ENCODE measurements at regions not wholly inside any gene's neighbourhood (a gene's known extent, or its start where the extent isn't known, plus 50 kb on each side); places are given as distances from the start of the nearest gene placed in this dataset.
"Not testable (repeated sequence)": the region's sequence is repeated elsewhere in the genome, so short reads cannot be mapped to it uniquely, and the experiment has no call there.

GRCh38 chr4:128758314-128758922 is 51.1 kb upstream of the JADE1 start:
- DNase-seq, result no peak

DNA sequence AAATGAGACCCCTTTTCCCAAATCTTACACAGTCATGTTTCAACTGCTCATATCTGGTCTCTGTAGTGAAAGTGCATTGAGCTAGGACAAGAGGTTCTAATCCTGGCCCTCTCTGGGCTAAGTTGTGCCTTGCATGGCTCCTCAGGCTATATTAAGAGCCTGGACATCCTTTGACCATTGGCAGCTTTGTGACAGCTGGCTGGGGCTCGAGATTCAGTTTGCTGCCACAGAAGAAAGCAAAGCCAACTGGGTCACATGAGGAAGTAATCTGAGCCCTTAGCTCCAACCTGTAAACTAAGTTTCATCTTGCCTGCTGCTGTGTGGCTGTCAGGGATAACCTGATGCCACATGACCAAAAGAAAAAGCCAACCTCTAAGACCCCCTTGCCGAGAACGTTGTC is 51.8 kb upstream of the JADE1 start:
- DNase-seq, result no peak

- no peak for DNase-seq
Measured at GRCh38 chr4:128751354-128751753, 58.1 kb upstream of the JADE1 start.

GRCh38 chr4:128741748-128742147 is 67.8 kb upstream of the JADE1 start:
- DNase-seq, result not testable (repeated sequence)

DNA sequence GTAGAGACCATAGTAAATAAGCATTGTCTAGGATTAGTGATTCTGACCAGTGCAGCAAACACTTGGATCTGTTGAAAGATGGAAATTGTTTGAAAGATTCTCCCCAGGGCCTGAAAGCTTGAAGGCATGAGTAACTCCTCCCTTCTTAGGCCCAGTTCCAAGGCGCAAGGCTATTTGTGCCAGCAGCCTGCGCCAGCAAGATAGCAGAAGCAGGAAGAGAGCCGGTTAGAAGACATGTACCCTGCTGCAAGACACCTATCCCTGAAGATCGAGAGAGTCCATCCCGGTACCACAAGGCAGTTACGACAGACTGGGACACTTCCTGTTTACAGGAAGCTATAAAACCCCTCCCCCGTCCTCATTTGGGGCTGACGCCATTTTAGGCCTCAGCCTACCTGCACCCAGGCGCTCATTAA is 72.4 kb upstream of the JADE1 start:
- no peak for DNase-seq

- DNase-seq, result no peak
Measured at GRCh38 chr4:128735714-128736113, 73.8 kb upstream of the JADE1 start.

- DNase-seq, result no peak
Measured at GRCh38 chr4:128728190-128728589, 81.3 kb upstream of the JADE1 start.

GRCh38 chr4:128727658-128728057 is 81.8 kb upstream of the JADE1 start:
- no peak for DNase-seq

DNA sequence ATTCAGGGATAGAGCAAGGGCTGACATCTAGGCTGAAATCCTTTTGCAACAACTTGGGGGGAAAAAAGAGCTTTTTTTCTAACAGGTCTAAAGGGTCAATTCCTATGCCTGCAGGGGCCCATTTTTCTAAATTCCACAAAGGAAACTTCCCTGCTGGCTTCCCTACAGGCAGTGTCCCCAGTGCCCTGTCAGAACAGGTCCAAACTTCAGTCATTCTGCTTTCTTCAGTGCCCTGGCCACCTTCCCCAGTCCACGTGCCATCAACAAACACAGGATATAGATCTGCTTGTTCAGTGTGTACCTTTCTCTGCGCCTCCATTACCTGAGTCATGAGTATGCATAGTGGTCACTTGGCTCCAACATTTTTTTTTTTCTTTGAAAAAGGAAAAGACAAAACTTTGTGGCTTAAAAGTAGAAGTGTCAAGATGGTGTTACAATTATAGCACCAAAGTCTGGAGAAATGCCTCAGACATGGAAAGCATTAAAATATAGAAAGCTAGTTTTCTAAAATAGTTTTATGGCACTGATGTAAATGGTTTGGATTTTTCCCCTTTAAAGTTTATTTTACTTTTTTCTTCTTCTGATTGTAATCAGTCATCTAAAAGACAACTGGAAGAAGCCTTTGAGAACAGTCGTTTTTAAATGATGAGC is 84.0 kb upstream of the JADE1 start:
- DNase-seq, result no peak

DNA sequence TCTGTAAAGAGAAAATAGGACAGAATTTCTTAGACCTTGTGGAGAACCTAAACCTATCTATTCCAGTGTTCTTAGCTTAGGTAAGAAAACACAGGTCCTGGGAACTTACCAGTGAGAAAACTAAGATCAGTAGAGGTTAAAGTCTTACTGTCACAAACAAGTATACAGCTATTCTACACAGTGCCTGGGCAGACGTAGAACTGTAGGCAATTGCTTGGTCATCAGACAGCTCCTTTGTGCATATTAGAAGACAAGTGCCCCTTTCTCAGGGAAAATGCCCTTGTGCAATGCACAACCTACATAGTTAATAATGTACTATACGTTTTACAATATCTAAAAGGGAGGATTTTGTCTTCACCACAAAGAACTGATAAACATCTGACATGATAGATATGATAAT is 86.6 kb upstream of the JADE1 start:
- DNase-seq, result no peak

DNA sequence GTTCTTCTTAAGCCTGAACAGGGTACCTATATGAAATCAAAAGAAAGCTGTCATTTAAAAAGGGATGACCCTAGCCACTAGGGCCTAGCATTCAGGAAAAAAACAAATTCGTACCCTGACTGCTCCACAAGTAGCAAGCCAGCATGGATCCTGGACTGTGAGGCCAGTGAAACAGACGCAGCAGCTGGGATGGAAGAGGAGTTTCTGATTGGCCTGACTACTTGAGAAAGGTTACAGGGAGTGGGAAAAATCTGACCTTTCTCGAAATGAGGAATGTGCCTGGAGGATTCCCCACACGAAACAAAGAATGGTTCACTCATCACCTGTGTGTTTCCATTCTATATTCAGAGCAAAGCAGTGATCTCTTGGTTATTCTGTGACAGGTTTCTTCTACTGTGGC is 87.6 kb upstream of the JADE1 start:
- DNase-seq, result no peak

DNA sequence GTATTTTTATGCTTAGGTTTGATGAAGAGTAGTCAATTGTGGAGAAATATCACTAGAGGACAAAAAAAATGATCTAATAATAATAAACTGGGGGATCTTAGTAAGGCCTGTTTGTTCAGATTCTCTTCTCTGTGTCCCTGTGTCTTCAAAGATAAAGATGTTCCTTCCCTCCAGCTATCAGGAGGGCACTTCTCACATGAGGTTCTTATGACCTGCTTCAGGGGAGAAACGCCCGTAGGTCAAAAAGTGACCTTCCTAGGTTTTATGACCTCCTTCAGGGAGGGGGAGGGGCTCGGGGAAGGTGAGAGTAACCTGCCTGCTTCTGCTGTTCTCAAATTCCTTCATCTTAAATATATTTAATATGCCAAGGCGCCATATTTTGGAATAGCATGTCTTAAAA is 89.2 kb upstream of the JADE1 start:
- no peak for DNase-seq

DNA sequence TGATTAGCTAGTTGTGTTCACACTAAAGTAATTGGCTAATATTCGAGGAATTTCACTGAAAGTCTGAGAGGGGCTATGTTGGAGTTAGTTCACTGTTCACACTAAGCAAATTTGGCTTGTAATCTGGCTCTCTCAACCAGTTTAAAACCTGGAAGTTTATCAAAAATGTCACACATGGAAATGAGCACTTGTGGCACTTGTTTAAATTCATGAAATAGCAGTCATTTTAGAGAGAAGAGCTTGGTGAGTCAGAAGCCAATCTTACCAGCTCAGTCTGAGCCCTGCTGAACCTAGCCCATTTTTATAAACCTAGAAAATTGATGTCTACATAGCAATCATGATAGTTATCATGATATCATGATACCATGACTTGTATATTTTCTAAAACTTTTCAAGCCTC is 90.7 kb upstream of the JADE1 start:
- DNase-seq, result no peak

DNA sequence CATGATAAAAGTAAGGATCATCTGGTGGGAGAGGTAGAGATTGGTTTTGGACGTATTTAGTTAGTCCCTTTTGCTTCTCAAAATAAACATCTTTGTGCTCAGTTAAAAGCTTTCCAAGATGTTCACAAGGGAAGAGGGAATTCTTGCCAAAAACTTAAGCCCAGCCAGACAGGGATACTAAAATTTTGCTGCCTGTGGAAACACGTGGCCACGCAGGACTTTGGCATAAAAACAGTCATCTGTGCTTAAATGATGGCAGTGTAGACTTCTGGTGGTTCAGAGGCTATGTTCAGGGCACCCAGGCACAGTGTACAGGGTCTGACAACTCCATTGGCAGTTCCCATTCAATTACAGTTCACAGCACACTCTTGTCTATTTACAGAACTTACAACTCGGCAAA is 93.2 kb upstream of the JADE1 start:
- DNase-seq, result no peak

GRCh38 chr4:128715616-128716015 is 93.9 kb upstream of the JADE1 start:
- no peak for DNase-seq

DNA sequence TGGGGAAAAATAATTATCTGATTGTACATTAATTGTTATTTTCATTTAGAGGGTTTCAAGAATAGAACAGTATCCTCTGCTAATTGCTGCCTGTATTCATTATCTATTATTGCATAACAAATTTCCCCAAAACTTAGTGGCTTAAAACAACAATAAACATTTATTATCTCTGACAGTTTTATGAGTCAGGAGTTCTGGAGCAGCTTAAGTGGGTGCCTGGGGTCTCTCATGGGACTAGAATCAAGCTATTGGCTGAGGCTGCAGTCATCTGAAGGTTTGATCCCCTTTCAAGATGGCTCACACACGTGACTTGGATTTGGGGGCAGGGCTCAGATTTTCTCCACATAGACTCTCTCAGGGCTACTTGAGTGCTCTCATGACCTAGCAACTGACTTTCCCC is 98.1 kb upstream of the JADE1 start:
- DNase-seq, result no peak

GRCh38 chr4:128709268-128709667 is 100.2 kb upstream of the JADE1 start:
- no peak for DNase-seq

DNA sequence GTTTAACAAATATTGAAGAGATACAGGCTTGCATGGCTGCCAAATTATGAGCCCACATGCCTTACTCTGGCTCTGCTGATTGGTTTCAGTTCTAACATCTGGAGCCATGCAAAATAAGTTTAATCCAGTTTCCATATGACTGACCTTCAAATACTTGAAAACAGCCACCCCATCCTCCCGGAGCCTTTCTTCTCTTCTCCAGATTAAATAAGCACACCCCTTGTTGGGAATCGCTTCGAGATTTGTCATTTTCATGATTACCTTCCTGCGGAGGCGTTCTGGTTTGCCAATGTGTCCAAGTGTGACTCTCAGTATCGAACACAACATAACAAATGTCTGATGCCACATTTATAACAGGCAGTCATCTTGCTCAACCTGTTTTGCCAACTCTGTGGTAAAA is 101.6 kb upstream of the JADE1 start:
- no peak for DNase-seq

GRCh38 chr4:128703948-128704347 is 105.6 kb upstream of the JADE1 start:
- no peak for DNase-seq

GRCh38 chr4:128700659-128701350 is 108.7 kb upstream of the JADE1 start:
- no peak for DNase-seq

DNA sequence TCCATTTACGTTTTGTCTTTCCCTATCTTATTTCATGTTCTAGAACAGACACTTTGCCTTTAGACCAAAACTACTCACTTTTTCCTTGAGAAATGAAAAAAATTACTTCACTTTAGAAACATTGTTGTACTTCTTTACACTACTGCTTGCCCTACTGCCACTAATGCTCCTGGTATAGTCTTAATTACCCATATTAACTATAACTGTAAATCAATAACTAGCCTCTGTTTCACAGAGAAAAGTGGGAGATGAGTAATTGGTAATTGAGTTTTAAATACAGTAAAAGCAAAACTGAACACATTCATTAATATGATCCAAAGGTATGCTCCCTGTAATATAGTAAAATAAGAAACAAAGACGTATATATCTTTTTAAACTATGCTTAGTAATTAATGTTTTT is 111.1 kb upstream of the JADE1 start:
- no peak for DNase-seq

GRCh38 chr4:128697323-128697722 is 112.2 kb upstream of the JADE1 start:
- DNase-seq, result no peak

DNA sequence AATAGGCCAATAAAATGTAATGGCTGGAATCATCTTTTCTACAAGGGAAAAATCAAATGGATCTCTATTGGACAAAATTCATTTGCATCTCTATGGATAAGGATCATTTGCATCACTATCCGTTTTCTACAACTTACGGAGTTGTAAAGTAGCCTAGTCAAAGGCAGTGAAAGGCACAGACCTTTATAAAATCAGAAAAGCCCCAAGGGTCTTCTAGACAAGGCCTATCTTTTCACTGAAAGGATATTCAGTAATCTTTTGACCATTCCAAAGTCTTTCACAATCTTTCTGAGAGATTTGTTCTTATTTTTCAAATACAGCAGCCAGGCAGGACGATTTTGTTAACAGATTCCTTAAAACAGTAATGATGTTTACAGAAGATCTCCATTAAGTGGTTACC is 119.5 kb upstream of the JADE1 start:
- DNase-seq, result no peak

DNA sequence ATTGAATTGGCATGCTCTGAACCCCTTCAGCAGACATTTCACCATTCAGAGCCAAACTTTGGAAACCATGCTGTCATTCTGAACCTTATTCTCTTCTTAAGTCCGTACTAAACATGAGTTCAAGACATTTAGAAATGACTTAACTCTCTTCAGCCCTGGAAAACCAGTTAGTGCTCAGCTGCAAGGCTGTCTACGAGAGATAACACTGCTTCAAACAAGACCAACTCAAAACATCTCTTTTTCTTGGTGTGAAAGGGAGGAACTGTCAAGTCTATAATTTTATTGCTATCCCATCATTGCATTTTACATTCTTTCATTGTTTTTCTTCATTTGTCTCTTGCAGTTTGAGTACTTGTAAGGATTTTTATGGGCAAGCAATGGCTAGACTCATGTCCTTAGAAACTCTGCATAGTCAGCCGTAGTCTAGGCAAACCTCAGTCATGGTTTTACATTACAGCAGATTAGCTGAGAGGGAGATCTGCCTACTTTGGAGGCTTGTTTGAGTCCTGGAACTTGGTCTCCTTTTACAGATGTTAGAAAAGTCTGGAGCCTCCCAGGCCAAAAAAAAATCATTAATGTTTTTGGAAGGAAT is 120.6 kb upstream of the JADE1 start:
- no peak for DNase-seq
